Body of pancreas (tissue), 4 donors: ENCODE measurements at regions not wholly inside any gene's neighbourhood (a gene's known extent, or its start where the extent isn't known, plus 50 kb on each side); places are given as distances from the start of the nearest gene placed in this dataset.

Experiments used
- ATAC-seq: fragments of 150-250 bp; one replicate; pipeline ENCODE4 v1.9.1; 2016
- DNase-seq, 4 donors: peaks; one replicate each; pipeline ENCODE4 v3.0.0-alpha.2; 2019
- H3K27ac ChIP-seq, 4 donors: fragments of 200-600 bp; sonication (generic); 1 replicate in 3 of 4; 2 replicates in 1 of 4; pipeline versions ENCODE4 v1.5.1 to v1.6.1; 2016 to 2019; ENCODE audit warnings: mild to moderate bottlenecking in 1 of 4, mixed read lengths in 1 of 4, moderate library complexity in 1 of 4
- H3K27me3 ChIP-seq, 2 donors: fragments of 200-600 bp; sonication (generic); one replicate each; pipeline ENCODE4 v1.6.0; 2016; ENCODE audit warnings: mild to moderate bottlenecking in 1 of 2
- H3K36me3 ChIP-seq, 2 donors: fragments of 200-600 bp; sonication (generic); replicated peaks in 1 of 2; 2 replicates each; pipeline ENCODE4 v1.5.1; 2016; ENCODE audit warnings: low read depth in 2 of 2; ENCODE audit not compliant: insufficient read depth in 1 of 2
- H3K4me1 ChIP-seq: fragments of 200-600 bp; sonication (generic); one replicate; pipeline ENCODE4 v1.6.0; 2016
- H3K4me3 ChIP-seq, 2 donors: fragments of 200-600 bp; sonication (generic); 1 replicate in 1 of 2; 2 replicates in 1 of 2; pipeline ENCODE4 v1.5.1; 2016 to 2019
- H3K9me3 ChIP-seq, 3 donors: fragments of 200-600 bp; sonication (generic); 1 replicate in 2 of 3; 2 replicates in 1 of 3; pipeline ENCODE4 v1.5.1; 2016
- CTCF ChIP-seq, 7 experiments: fragments of 450-650 bp in 4 of 7; fragments of 200-600 bp in 3 of 7; sonication (generic) in 3 of 7; IDR thresholded peaks; one replicate each; pipeline ENCODE4 v1.5.1; 2016 to 2019; ENCODE audit warnings: antibody characterized with exemption in 7 of 7
- POLR2A ChIP-seq, 3 donors: fragments of 450-650 bp; IDR thresholded peaks; one replicate each; pipeline ENCODE4 v1.6.1; 2016; ENCODE audit warnings: antibody characterized with exemption in 3 of 3, mild to moderate bottlenecking in 2 of 3
- WGBS, 2 donors: methylation state at CpG; one replicate each; pipeline ENCODE4 v1.1.5; 2017; 5-methylcytosine and 5-hydroxymethylcytosine counted together
- intact Hi-C: fragments of 100-400 bp; cut with DNase I; formaldehyde crosslinking; loops from one replicate; pipeline ENCODE4 v1.15.1; 2023

GRCh38 chr18:78903436-78904178 is 76.0 kb upstream of the SALL3 start:
- H3K4me1 ChIP-seq, result no peaks in the 10 kb centered on the region
- 51 to 59% methylated on average over 16 to 22 of the region's 22 CpGs for WGBS, 2 donors
- DNase-seq, result no peak
- no peak overlapping the region for H3K4me3 ChIP-seq
- H3K27ac ChIP-seq, result no peak overlapping the region
- H3K36me3 ChIP-seq, result no peaks in the 10 kb centered on the region
- no peak for ATAC-seq
- TF ChIP-seq POLR2A (IDR thresholded peaks at IDR 0.05) (no peak), CTCF (IDR thresholded peaks at IDR 0.05) (no peak)
- no peaks in the 10 kb centered on the region for H3K9me3 ChIP-seq
- intact Hi-C loops, result no loop called here
- H3K27me3 ChIP-seq, result no peaks in the 10 kb centered on the region

- no peaks in the 10 kb centered on the region for H3K4me1 ChIP-seq
- intact Hi-C loops, result no loop called here
- no peaks in the 10 kb centered on the region for H3K36me3 ChIP-seq
- H3K27ac ChIP-seq, result no peak overlapping the region
- WGBS, 2 donors, result 48 to 58% methylated on average over 11 of the region's 11 CpGs
- H3K27me3 ChIP-seq, result no peaks in the 10 kb centered on the region
- no peak for DNase-seq
- no peaks in the 10 kb centered on the region for H3K9me3 ChIP-seq
- H3K4me3 ChIP-seq, result no peak overlapping the region
- TF ChIP-seq POLR2A (IDR thresholded peaks at IDR 0.05) (no peak), CTCF (IDR thresholded peaks at IDR 0.05) (no peak)
- ATAC-seq, result no peak
Observed at GRCh38 chr18:78904179-78904531, 75.5 kb upstream of the SALL3 start.

- Histone ChIP-seq H3K4me1 (no peaks in the 10 kb centered on the region), H3K9me3 (no peaks in the 10 kb centered on the region), H3K27ac (no peak overlapping the region), H3K4me3 (no peak overlapping the region), H3K27me3 (no peaks in the 10 kb centered on the region), H3K36me3 (no peaks in the 10 kb centered on the region)
- DNase-seq, result no peak
- ATAC-seq, result no peak
- TF ChIP-seq CTCF (IDR thresholded peaks at IDR 0.05), result no peak
- no peak for TF ChIP-seq POLR2A (IDR thresholded peaks at IDR 0.05)
- 70 to 79% methylated on average over 9 of the region's 9 CpGs for WGBS, 2 donors
- intact Hi-C loops, result no loop called here
Observed at GRCh38 chr18:78905334-78905733, 74.3 kb upstream of the SALL3 start.

GRCh38 chr18:78906066-78906465 is 73.6 kb upstream of the SALL3 start:
- DNase-seq (no peak), ATAC-seq (no peak)
- TF ChIP-seq POLR2A (IDR thresholded peaks at IDR 0.05) (no peak), CTCF (IDR thresholded peaks at IDR 0.05) (no peak)
- 76 to 81% methylated on average over 12 to 16 of the region's 16 CpGs for WGBS, 2 donors
- Histone ChIP-seq H3K4me3 (no peak overlapping the region), H3K27ac (no peak overlapping the region), H3K36me3 (no peaks in the 10 kb centered on the region), H3K9me3 (no peaks in the 10 kb centered on the region), H3K4me1 (no peaks in the 10 kb centered on the region), H3K27me3 (no peaks in the 10 kb centered on the region)
- intact Hi-C loops, result no loop called here
